ENCODE measurements at regions not wholly inside any gene's neighbourhood (a gene's known extent, or its start where the extent isn't known, plus 50 kb on each side); places are given as distances from the start of the nearest gene placed in this dataset.

DNA sequence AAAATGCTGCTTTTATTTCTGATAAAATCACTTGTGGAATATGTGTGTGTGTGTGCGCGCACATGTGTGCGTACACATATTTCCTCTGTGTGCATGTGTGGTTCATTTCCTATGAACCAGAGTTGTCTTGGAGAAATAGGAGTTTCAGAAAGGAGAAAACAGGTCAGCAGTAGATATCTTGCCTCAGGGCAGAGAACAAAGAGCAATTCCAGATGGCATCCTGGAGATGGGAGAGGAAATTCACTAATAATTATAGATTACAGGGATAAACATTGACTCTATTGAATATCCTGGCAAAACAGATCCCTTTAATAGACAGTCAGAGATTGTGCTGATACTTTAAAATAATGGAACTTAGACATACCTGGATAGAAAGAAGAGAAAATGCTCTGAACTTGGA is 298.0 kb downstream of the TRIB2 start:
- Histone ChIP-seq H3K9me2 (ENCODE audit: insufficient read depth) (peaks cover 4% of the 10 kb centered on the region; the same call in 1 of the 2 replicates), H3K4me3 (no peak overlapping the region), H2AFZ (no peak overlapping the region), H3F3A (replicated peaks; ENCODE audit: low read depth) (no peaks in the 10 kb centered on the region), H3K36me3 (ENCODE audit: insufficient read depth) (no peaks in the 10 kb centered on the region), H4K20me1 (replicated peaks; ENCODE audit: insufficient read depth) (no peaks in the 10 kb centered on the region), H3K4me1 (ENCODE audit: insufficient read depth) (no peaks in the 10 kb centered on the region), H3K27ac (ENCODE audit: low read depth) (no peak overlapping the region), H3K4me2 (no peak overlapping the region), H3K27me3 (ENCODE audit: insufficient read depth) (no peaks in the 10 kb centered on the region), H3K79me2 (replicated peaks; ENCODE audit: insufficient read depth) (no peaks in the 10 kb centered on the region)
- Mint-ChIP-seq H3K27me3 (ENCODE audit: insufficient read depth, low read depth, poor library complexity) (no peaks in the 10 kb centered on the region), H3K9me3 (no peaks in the 10 kb centered on the region), H3K36me3 (ENCODE audit: low read depth) (no peaks in the 10 kb centered on the region), H3K27ac (no peak overlapping the region), H3K4me1 (peaks cover 8% of the 10 kb centered on the region; the same call in 2 of the 3 replicates), H3K4me3 (no peak overlapping the region)
- TF ChIP-seq POLR2AphosphoS5 (IDR thresholded peaks at IDR 0.05; ENCODE audit: low read depth) (no peak), JUNB (IDR thresholded peaks at IDR 0.05; ENCODE audit: unreplicated experiment) (no peak), EZH2 (IDR thresholded peaks at IDR 0.05; ENCODE audit: low read depth, unreplicated experiment) (no peak), ZNF331 (CRISPR knock-in tag; IDR thresholded peaks at IDR 0.05; ENCODE audit: low read depth) (no peak), EZH2phosphoT487 (IDR thresholded peaks at IDR 0.05; ENCODE audit: unreplicated experiment) (no peak), NANOG (IDR thresholded peaks at IDR 0.05; ENCODE audit: borderline replicate concordance) (no peak)
- TF ChIP-seq, protein P1, sequence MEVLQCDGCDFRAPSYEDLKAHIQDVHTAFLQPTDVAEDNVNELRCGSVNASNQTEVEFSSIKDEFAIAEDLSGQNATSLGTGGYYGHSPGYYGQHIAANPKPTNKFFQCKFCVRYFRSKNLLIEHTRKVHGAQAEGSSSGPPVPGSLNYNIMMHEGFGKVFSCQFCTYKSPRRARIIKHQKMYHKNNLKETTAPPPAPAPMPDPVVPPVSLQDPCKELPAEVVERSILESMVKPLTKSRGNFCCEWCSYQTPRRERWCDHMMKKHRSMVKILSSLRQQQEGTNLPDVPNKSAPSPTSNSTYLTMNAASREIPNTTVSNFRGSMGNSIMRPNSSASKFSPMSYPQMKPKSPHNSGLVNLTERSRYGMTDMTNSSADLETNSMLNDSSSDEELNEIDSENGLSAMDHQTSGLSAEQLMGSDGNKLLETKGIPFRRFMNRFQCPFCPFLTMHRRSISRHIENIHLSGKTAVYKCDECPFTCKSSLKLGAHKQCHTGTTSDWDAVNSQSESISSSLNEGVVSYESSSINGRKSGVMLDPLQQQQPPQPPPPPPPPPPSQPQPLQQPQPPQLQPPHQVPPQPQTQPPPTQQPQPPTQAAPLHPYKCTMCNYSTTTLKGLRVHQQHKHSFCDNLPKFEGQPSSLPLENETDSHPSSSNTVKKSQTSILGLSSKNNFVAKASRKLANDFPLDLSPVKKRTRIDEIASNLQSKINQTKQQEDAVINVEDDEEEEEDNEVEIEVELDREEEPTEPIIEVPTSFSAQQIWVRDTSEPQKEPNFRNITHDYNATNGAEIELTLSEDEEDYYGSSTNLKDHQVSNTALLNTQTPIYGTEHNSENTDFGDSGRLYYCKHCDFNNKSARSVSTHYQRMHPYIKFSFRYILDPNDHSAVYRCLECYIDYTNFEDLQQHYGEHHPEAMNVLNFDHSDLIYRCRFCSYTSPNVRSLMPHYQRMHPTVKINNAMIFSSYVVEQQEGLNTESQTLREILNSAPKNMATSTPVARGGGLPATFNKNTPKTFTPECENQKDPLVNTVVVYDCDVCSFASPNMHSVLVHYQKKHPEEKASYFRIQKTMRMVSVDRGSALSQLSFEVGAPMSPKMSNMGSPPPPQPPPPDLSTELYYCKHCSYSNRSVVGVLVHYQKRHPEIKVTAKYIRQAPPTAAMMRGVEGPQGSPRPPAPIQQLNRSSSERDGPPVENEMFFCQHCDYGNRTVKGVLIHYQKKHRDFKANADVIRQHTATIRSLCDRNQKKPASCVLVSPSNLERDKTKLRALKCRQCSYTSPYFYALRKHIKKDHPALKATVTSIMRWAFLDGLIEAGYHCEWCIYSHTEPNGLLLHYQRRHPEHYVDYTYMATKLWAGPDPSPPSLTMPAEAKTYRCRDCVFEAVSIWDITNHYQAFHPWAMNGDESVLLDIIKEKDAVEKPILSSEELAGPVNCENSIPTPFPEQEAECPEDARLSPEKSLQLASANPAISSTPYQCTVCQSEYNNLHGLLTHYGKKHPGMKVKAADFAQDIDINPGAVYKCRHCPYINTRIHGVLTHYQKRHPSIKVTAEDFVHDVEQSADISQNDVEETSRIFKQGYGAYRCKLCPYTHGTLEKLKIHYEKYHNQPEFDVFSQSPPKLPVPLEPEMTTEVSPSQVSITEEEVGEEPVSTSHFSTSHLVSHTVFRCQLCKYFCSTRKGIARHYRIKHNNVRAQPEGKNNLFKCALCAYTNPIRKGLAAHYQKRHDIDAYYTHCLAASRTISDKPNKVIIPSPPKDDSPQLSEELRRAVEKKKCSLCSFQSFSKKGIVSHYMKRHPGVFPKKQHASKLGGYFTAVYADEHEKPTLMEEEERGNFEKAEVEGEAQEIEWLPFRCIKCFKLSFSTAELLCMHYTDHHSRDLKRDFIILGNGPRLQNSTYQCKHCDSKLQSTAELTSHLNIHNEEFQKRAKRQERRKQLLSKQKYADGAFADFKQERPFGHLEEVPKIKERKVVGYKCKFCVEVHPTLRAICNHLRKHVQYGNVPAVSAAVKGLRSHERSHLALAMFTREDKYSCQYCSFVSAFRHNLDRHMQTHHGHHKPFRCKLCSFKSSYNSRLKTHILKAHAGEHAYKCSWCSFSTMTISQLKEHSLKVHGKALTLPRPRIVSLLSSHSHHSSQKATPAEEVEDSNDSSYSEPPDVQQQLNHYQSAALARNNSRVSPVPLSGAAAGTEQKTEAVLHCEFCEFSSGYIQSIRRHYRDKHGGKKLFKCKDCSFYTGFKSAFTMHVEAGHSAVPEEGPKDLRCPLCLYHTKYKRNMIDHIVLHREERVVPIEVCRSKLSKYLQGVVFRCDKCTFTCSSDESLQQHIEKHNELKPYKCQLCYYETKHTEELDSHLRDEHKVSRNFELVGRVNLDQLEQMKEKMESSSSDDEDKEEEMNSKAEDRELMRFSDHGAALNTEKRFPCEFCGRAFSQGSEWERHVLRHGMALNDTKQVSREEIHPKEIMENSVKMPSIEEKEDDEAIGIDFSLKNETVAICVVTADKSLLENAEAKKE (CRISPR knock-in tag; IDR thresholded peaks at IDR 0.05) = no peak
- TF ChIP-seq, protein P2, sequence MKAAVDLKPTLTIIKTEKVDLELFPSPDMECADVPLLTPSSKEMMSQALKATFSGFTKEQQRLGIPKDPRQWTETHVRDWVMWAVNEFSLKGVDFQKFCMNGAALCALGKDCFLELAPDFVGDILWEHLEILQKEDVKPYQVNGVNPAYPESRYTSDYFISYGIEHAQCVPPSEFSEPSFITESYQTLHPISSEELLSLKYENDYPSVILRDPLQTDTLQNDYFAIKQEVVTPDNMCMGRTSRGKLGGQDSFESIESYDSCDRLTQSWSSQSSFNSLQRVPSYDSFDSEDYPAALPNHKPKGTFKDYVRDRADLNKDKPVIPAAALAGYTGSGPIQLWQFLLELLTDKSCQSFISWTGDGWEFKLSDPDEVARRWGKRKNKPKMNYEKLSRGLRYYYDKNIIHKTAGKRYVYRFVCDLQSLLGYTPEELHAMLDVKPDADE (IDR thresholded peaks at IDR 0.05) = no peak
- TF ChIP-seq, protein P3, sequence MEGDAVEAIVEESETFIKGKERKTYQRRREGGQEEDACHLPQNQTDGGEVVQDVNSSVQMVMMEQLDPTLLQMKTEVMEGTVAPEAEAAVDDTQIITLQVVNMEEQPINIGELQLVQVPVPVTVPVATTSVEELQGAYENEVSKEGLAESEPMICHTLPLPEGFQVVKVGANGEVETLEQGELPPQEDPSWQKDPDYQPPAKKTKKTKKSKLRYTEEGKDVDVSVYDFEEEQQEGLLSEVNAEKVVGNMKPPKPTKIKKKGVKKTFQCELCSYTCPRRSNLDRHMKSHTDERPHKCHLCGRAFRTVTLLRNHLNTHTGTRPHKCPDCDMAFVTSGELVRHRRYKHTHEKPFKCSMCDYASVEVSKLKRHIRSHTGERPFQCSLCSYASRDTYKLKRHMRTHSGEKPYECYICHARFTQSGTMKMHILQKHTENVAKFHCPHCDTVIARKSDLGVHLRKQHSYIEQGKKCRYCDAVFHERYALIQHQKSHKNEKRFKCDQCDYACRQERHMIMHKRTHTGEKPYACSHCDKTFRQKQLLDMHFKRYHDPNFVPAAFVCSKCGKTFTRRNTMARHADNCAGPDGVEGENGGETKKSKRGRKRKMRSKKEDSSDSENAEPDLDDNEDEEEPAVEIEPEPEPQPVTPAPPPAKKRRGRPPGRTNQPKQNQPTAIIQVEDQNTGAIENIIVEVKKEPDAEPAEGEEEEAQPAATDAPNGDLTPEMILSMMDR (conservative IDR thresholded peaks at IDR 0.05; ENCODE audit: low read depth in 2 of 2) = no peak
- DNase-seq (ENCODE audit: low spot score) = no peak
- ATAC-seq = no peak
